Activated CD4-positive, alpha-beta T cell treated with anti-CD3 and anti-CD28 coated beads, Interleukin-2, amount 50 U/mL, for 24 hours (primary cell): ENCODE measurements at regions not wholly inside any gene's neighbourhood (a gene's known extent, or its start where the extent isn't known, plus 50 kb on each side); places are given as distances from the start of the nearest gene placed in this dataset.
"Not testable (repeated sequence)": the region's sequence is repeated elsewhere in the genome, so short reads cannot be mapped to it uniquely, and the experiment has no call there.

ENCODE experiments used
- DNase-seq, 2 donors: peaks; one replicate each; pipeline ENCODE4 v3.0.0-alpha.2; 2020; ENCODE audit warnings: low read depth in 1 of 2, low spot score in 1 of 2

- DNase-seq = no peak
These were observed 97.7 kb downstream of the TLR5 start for GRCh38 chr1:223045164-223045957.

- no peak for DNase-seq
These were observed 97.0 kb downstream of the TLR5 start for GRCh38 chr1:223046011-223046410.

- not testable (repeated sequence) for DNase-seq
These were observed 96.6 kb downstream of the TLR5 start for GRCh38 chr1:223046463-223046862.

- DNase-seq = no peak
These were observed 95.0 kb downstream of the TLR5 start for GRCh38 chr1:223048026-223048425.

- DNase-seq = no peak
These were observed 90.6 kb downstream of the TLR5 start for GRCh38 chr1:223052462-223052861.

GRCh38 chr1:223052931-223053330 lies 90.1 kb downstream of the TLR5 start:
- no peak for DNase-seq

GRCh38 chr1:223056802-223057201 lies 86.2 kb downstream of the TLR5 start:
- DNase-seq = no peak

GRCh38 chr1:223057569-223058093 lies 85.4 kb downstream of the TLR5 start:
- DNase-seq = no peak
